Effector CD8-positive, alpha-beta T cell (primary cell): ENCODE measurements at regions not wholly inside any gene's neighbourhood (a gene's known extent, or its start where the extent isn't known, plus 50 kb on each side); places are given as distances from the start of the nearest gene placed in this dataset.

ENCODE experiments used
- DNase-seq: peaks from one replicate; lab custom pipeline; 2025; lab: John Stamatoyannopoulos, UW

DNA sequence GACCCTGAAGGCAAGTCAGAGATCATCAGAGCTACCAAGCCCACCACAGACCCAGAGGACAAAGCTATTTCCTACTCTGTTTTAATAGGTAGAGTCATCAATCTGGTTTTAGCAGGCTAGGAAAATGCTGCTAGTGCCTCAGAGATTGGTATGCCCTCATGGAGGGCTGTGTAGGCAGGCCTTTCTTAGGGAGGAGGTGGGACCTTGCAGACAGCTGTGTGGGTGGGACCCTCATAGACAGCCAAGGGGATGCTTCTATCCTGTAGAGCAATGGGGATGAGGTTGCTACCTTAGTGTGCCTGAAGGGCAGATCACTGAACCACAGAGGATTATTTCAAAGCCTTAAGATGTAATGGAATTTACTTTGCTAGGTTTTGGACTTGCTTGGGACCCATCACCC, 534.9 kb upstream of the KLF12 start:
- no peak for DNase-seq

- no peak for DNase-seq
Observed at GRCh38 chr13:74667656-74668203, 533.5 kb upstream of the KLF12 start.

DNA sequence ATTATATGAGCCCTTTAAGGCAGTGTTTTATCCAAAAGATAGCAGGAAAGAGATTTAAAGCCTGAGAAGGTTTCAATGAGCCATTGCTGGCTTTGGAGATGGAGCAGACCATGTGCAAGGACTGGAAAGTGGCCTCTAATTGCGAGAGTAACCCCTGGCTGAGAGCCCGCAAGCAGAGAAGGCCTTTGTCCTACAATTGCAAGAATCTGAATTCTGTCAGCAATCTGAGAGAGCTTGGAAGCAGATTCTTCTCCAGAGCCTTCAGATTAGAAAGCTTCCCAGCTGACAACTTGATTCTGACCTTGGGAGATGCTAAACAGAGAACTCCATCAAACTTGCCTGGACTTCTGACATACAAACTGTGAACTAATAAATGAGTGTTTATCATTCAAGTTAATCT, 528.7 kb upstream of the KLF12 start:
- no peak for DNase-seq

- no peak for DNase-seq
Observed at GRCh38 chr13:74661851-74662250, 527.6 kb upstream of the KLF12 start.

DNA sequence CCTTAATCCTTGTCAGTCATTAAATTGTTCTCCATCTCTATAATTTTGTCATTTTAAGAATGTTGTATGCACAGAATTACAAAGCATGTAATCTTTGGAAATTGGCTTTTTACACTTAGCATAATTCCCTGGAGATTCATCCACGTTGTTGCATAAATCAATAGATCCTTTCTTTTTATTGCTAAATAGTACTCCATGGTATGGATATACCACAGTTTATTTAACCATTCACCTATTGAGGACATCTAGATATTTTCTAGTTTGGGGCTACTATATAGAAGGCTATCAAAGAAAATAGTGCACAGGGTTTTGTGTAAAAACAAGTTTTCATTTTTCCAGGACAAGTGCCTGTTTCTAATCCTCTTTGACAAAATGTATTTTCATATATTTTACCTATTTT, 523.6 kb upstream of the KLF12 start:
- DNase-seq, result no peak

GRCh38 chr13:74651121-74651520, 516.9 kb upstream of the KLF12 start:
- DNase-seq, result no peak

- DNase-seq, result no peak
Observed at GRCh38 chr13:74647991-74648390, 513.8 kb upstream of the KLF12 start.

DNA sequence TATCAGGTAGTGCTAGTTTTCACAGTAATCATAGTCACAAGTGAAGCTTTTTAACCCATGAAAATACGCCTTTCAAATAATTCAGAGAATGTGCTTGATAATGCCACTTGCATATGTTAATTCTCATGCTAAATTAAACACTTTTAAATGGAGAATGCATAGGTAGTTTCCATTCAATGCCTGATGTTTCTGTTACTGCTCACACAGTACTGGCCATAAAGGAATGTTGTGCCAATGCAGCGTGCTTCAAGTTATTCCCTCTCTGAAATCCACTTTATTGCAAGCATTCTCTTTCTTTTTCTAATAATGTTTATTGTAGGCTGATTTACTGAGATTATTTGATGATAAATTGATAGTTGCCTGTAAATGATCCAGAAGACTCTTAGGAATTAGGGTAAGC, 513.0 kb upstream of the KLF12 start:
- DNase-seq, result no peak

- no peak for DNase-seq
Observed at GRCh38 chr13:74646091-74646490, 511.9 kb upstream of the KLF12 start.

- no peak for DNase-seq
Observed at GRCh38 chr13:74645586-74645985, 511.4 kb upstream of the KLF12 start.

DNA sequence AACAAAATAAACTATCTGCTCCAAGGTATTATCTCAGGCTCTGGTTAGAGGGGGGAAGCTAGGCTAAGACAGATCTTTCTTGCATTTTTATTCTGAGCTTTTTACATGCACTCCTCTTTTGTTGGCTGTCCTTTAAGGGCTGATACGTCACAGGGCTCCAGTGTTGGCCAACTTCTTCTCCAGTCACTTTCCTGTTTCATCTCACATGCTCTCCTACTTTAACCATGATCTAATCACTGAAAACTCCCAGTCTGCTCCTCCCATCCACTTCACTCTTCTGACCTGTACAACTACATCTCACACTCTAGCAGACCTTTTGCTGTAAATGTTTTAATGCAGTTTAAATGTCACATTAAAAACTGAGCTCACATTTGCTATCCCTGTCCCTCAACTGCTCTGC, 510.0 kb upstream of the KLF12 start:
- DNase-seq, result no peak

GRCh38 chr13:74641586-74641985, 507.4 kb upstream of the KLF12 start:
- no peak for DNase-seq

GRCh38 chr13:74633734-74634133, 499.5 kb upstream of the KLF12 start:
- DNase-seq, result no peak

DNA sequence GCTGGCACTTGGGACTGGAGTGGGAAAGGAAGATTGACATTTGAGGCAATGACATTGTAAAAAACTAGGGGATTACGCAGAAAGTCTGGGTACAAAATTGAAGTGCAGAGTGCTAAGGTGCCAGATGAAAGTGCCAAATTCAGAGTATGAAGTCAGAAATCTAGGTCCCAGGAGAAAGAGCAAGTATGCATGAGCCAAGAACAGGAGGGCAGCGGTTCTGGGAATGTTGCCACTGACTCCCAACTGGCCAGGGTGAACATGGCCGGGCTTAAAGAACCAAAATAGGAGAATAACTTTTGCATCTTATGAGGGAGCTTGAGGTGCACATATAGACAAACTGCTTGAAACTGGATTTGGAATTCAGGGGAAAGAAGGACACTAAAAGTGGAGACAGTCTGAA, 495.8 kb upstream of the KLF12 start:
- DNase-seq, result no peak

- no peak for DNase-seq
Observed at GRCh38 chr13:74625541-74625940, 491.3 kb upstream of the KLF12 start.

DNA sequence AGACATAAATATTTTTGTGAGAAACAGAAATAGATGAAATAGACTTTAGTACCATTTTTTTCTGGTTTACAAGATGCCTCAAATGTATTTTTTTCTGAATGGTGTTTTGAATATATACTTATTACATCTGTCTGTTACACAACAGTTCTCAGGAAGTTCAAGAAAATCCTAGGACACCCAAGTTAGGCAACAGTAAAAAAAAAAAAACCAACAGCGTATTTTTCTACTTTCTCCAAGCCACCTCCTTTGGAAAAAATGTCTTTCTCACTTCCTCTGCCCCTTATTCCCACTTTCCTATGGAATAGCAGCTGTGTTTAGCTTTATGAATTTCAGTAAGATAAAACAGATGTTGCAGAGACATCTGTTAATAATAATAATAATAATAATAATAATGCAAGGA, 489.6 kb upstream of the KLF12 start:
- DNase-seq, result no peak

DNA sequence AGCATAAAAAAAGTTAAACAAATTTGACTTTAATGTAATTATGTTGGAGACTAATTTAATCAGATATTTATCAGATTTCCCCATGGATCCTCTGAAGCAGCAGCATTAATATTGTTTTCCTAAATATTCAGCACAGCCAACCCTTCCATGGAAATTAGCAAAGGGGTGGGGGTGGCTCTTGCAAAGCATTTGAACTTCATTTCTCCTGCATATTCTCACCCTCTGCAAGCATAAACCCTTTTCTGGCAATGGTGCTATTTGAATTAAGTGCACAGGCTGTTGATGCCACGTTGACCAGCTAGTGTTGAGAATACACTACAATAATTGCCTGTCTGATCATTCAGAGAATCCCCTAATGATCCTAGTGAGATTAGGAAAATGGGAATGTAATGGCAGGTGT, 488.1 kb upstream of the KLF12 start:
- no peak for DNase-seq

DNA sequence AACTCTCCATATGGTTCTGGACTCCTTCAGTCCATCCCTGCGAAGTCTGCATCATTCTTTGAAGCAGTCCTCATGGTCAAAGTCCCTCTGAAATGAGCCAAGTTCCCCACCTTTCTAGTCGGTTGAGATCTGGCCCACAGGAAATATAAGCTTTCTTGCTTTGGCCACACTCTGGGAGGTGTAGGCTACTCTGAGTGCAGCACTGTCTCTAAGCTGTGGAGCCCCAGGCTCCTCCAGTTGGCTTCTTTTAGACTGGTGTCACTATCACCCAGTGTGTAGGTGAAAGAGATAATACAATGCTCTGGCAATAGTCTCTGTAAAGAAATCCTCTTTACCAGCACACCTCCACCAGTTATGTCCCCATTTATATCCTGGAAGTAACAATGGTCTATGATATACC, 486.5 kb upstream of the KLF12 start:
- DNase-seq, result no peak

GRCh38 chr13:74620308-74620707, 486.1 kb upstream of the KLF12 start:
- no peak for DNase-seq

GRCh38 chr13:74597526-74597925, 463.3 kb upstream of the KLF12 start:
- no peak for DNase-seq

GRCh38 chr13:74596691-74597090, 462.5 kb upstream of the KLF12 start:
- DNase-seq, result no peak

DNA sequence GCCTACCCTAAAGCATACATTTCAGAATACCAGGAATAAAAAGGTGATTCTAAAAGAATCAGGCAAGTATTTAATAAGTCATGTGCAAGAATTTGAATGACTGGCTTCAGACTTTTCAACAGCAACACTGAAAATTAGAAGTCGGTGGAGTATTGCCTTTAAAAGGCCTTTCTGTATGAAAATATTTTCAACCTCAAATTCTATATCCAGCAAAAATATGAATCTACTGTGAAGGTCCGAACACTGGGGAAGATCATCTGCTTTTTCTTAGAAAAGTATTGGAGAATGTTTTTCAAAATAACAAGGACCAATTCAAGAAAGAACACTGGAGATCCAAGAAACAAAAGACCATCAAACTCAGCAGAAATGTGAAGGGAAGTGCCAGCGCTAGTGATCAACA, 459.5 kb upstream of the KLF12 start:
- DNase-seq, result no peak

GRCh38 chr13:74586847-74587246, 452.6 kb upstream of the KLF12 start:
- no peak for DNase-seq

- no peak for DNase-seq
Observed at GRCh38 chr13:74576420-74576819, 442.2 kb upstream of the KLF12 start.

GRCh38 chr13:74575729-74576125, 441.5 kb upstream of the KLF12 start:
- peak; percentile 8 for DNase-seq
